C1 segment of cervical spinal cord (tissue), 14 donors: ENCODE measurements at regions not wholly inside any gene's neighbourhood (a gene's known extent, or its start where the extent isn't known, plus 50 kb on each side); places are given as distances from the start of the nearest gene placed in this dataset.
"Not testable (repeated sequence)": the region's sequence is repeated elsewhere in the genome, so short reads cannot be mapped to it uniquely, and the experiment has no call there.

Experiments
- DNase-seq, 14 donors: peaks; one replicate each; lab custom pipeline; 2025; lab: John Stamatoyannopoulos, UW

- not testable (repeated sequence) for DNase-seq
These were observed 86.9 kb upstream of the FZD7 start for GRCh38 chr2:201946746-201947145.

GRCh38 chr2:201947287-201947686 lies 86.4 kb upstream of the FZD7 start:
- no peak for DNase-seq

DNA sequence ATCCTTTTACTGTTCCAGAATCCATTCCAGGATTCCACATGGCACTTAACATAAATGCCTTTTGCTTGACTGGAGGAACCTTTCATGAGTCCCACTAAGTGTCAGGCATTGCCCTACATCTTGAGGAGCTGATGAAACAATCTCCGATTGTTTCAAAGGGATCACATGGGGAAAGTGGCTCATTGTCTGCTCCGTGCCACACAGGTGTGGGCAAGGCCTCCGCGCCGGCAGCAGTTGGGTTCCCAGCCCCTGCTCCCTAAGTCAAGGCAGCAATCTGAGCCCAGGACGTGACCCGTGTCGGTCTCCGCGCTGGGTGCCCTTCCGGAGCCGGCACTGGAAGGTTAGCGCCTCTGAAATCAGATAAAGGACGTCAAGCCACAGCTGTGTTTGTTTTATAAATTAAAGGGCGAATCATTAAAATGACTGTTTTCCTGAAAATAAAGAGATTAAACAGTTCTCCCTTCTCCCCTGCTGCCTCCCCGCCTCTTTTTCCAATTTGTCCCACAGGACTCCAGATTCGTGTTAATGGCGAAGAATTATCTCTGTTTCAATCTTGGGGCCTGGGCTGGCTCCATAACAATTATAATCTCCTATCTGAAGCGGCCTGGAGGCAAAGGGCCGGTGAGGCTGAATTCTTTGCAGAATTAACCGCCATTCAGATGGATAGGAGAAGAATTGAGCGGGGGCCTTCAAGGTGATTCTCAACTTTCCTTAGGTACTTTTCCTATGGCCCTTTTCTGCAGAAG lies 84.3 kb upstream of the FZD7 start:
- no peak for DNase-seq

- DNase-seq, result no peak
These were observed 83.8 kb upstream of the FZD7 start for GRCh38 chr2:201949927-201950246.

GRCh38 chr2:201950606-201951005 lies 83.0 kb upstream of the FZD7 start:
- no peak for DNase-seq

DNA sequence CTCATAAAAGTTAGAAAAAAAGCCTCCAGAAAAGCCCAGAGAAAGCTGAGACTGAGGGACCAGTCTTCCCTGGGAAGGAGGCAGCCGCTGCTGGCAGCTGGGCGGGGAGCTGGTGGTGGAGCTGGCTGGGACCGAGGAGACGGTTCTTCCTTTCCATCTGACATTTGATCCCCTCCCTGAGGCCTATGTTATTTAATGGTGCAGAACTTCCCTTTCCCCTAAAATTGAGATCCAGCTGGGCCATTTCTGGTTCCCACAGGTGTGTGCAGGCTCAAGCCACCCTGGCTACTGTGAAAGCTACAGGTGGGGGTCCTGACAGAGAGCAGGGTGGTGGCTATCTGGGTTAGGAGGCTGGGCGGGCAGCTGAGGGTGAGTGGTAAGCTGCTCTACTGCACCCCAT lies 81.5 kb upstream of the FZD7 start:
- DNase-seq, result no peak

DNA sequence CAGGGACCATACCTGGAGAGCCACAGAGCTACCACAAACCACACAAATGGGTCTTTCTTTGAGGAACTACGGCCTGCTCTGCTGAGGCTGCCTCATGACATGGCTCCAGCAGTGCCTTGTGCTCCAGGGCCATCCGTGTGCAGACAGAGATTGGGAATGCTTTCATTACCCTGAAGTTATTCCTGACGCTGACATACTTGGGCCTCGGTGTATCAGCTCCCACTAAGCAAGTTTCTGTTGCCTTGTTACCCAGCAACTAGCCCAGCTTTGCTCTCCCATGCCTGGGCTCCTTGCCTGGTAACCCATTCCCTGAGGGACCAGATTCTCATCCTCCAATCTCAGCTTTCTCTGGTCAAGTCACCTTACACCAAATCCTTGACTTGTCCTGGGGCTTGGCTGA lies 80.3 kb upstream of the FZD7 start:
- DNase-seq, result no peak

DNA sequence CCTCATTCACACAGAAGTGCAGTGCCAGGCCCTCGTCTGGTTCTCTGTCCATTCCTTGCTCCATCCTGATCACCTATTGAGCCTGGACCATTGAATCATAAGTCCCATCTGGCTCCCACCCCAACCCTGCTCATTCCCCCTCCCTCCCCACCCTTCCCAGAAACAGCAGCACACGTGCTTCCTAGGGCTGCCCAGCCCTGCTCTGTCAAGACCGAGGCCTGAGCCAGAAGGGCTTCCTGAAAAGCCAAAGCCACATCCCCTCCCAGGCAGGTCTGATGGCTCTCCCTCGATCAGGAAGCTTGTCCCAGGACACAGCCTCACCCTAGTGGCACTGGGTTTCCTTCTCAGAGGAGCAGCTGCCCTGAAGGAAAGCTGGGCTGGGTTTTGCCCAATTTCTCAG lies 79.8 kb upstream of the FZD7 start:
- peak in 1 of 14 donors; percentile 10 for DNase-seq

DNA sequence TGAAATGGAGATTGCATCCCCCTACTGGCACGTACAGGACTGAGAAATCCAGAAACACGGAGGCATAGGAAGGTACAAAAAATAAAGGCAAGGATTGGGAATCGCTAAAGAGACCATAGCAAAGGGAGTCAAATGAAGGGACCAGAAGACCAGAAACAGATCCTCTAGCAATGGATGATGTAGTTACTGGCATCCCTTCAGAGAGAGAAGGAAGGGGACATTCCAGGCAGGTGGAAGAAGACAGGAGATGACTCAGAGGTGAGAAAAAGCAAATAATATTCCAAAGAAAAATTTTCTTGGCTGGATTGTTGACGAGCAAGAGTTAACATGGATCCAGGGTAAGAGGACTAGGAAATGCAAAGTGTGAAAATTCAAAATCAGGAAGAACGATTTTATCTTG lies 78.4 kb upstream of the FZD7 start:
- DNase-seq, result peak in 1 of 14 donors; percentile 78

- DNase-seq, result peak in 9 of 14 donors; percentile 9 to 78 (median 45)
These were observed 77.9 kb upstream of the FZD7 start for GRCh38 chr2:201955702-201956141.

- DNase-seq, result peak in 1 of 14 donors; percentile 51
These were observed 77.3 kb upstream of the FZD7 start for GRCh38 chr2:201956361-201956760.

DNA sequence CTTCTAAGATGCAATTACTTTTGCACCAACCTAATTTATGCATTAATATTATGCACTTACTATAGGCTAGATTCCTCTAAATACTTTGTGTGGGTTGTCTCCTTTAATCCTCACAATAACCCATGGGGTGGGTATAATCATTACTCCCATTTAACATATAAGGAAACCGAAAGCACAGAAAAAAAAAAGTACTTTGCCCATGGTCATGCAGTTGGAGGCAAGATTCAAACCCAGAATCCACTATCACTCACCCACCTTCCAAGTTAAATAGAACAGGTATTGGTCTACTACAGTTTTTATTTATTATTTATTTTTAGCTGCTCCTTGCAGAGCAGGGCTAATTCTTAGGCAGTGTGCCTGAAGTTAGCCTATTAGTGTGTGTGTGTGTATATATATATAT lies 76.6 kb upstream of the FZD7 start:
- no peak for DNase-seq

DNA sequence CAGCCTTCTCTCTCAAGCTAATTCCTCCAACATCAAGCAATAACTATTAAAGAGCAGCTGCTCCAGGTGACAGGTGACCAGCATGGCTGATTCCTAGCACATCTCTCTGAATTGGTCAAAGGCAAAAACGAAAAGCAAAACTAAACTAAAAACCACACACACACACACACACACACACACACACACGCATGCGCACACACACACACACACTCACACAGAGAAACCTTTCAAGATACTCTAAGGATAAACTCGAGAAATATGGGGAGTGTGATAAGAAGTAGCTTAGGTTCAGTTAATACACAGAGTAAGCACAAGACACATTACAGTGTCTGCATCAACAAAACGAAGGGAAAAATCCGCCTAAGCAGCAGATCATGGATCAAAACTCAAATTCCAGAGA lies 74.5 kb upstream of the FZD7 start:
- no peak for DNase-seq

DNA sequence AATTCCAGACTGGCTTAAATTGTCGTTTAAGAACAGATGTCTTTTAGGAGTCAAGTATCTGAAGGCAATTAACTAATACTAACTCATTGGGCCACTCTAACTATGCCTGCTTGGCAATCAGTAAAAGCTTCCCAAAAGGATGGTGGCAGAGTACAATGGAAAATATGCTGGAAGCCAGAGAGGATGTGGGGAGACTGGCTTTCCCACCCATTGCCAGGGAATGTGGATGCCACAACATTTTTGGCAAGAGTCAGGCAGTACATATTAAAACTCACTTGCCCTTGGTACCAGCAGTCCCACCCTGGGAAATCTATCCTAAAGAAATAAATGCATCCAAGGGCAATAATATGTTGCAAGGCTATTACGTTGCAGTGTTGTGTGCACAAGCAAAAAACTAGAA lies 74.0 kb upstream of the FZD7 start:
- DNase-seq, result no peak

DNA sequence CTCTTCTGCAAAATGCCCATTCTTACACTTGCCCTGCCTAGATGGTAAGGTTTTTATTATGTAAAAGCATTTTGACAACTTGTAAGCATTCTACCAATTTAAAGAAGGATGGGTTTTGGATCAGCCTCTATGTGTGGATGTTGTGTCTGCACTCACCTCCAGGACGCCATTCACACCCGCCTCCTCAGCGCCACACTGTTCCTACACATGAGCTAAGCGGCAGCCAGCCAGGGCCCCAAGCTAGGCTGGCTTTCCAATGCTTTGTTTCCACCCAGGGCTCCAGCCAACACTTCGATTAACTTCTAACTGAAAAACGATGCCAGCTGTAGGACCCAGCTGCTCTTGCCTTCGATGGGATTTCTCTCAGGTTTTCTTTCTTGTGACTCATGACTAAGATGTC lies 73.3 kb upstream of the FZD7 start:
- no peak for DNase-seq

GRCh38 chr2:201961401-201961800 lies 72.3 kb upstream of the FZD7 start:
- DNase-seq, result no peak

DNA sequence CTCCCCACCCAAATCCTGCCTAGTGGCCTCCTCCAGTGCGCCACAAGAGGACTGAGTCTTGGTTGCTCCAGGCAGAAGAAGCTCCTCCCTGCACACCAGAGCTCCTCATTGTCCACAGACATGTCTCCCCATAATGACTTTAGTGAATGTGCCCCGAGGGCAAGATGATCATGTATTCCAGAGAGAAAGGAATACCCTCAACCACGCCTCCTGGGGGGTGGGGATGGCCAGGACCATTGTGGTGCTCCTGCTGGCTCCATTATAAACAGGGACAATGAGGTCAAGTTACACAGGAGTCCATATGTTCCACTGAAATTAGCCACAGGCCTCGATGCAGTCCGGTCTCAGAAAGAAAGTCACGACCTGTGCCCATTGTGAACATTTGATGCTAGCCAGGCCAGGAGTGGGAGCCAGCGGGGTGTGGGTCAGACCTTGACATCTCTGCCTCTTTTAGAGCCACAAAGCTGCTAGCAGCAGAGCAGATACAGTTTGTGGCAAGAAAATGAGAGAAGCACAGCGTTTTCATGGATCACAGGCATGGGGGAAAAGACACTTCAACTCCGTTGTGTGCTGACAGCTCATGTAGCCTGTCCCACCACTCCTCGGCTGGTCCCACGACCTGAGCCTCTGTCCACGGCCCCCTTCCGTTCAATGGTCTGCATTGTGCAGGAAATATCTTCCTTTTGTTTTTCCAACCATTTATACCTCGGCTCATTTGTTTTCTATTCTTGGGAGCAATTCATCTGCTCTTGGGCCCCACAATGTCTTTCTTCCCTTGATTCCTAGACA lies 70.7 kb upstream of the FZD7 start:
- DNase-seq, result no peak

- DNase-seq, result no peak
These were observed 69.6 kb upstream of the FZD7 start for GRCh38 chr2:201964011-201964410.

DNA sequence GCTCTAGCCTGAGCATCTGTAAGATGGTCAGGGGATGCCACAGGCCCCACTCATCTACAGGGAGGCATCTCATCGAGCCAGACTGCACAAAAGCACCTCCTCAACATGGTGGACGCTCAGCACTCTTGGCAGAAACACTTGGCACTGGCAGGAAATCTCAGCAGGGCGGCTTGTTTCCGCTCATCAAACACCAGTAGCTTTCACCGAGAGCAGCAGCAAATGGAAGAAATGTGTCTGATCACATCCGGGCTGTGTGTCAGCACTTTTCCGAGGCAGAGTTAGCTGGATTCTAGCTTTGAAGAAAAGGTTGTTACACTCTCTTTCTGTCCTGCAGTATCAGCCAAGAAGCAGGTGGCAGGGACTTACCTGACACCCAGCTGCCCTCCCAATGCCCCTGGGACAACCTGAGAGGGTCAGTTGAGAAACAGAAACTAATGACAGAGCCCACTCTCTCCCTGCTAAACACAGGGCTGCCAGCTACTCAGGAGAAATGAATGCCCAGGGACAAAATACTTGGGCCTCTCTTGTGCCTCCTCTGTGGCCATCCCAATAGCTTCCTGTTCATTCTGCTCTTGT lies 68.9 kb upstream of the FZD7 start:
- DNase-seq, result peak in 2 of 14 donors; percentile 3 to 75

DNA sequence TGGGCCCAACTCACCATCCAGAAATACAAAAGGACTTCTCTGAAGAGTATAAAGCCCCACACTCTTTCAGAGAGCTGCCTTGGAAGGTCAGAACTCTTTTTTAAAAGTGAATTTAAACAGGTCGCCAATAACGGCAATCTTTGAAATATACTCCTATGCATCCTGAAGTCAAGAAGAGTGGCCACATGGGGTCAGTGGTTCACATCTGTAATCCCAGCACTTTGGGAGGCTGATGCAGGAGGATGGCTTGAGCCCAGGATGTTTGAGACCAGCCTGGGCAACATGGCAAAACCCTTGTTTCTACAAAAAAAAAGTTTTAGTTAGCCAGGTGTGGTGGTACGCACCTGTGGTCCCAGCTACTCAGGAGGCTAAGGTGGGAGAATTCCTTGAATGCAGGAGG lies 68.1 kb upstream of the FZD7 start:
- no peak for DNase-seq

- peak in 4 of 14 donors; percentile 11 to 93 (median 28) for DNase-seq
These were observed 66.8 kb upstream of the FZD7 start for GRCh38 chr2:201966691-201967438.

DNA sequence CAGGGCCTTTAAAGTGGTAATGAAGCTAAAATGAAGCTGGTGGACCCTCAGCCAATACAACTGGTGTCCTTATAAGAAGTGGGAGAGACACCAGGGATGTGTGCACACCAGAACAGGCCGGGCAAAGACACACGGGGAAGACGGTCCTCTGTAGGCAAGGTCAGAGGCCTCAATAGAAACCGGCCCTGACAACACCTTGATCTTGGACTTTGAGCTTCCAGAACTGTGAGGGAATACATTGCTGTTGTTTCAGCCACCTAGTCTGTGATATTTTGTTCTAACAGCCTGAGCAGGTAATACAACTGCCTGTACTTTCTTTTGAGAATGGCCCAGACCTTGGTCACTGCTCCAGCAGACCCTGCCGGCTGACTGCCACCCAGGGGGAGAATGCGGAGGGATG lies 65.6 kb upstream of the FZD7 start:
- DNase-seq, result no peak
